ENCODE measurements at regions not wholly inside any gene's neighbourhood (a gene's known extent, or its start where the extent isn't known, plus 50 kb on each side); places are given as distances from the start of the nearest gene placed in this dataset.

GRCh38 chr11:106224172-106224571 lies 146.7 kb downstream of the AASDHPPT start:
- ATAC-seq (no peak), DNase-seq (no peak)
- Mint-ChIP-seq H3K4me3 (no peak overlapping the region), H3K9me3 (peaks cover 19% of the 10 kb centered on the region), H3K27me3 (no peaks in the 10 kb centered on the region), H3K27ac (no peak overlapping the region), H3K36me3 (ENCODE audit: low read depth) (no peaks in the 10 kb centered on the region), H3K4me1 (ENCODE audit: low read depth) (no peaks in the 10 kb centered on the region)
- TF ChIP-seq CTCF (IDR thresholded peaks at IDR 0.05) = no peak
- CTCF ChIA-PET = no interaction called here
- intact Hi-C loops (cut with micrococcal nuclease) = no loop called here
- POLR2A ChIA-PET = no interaction called here

GRCh38 chr11:106228996-106229395 lies 151.5 kb downstream of the AASDHPPT start:
- DNase-seq (no peak), ATAC-seq (no peak)
- Mint-ChIP-seq H3K27ac (no peak overlapping the region), H3K4me3 (no peak overlapping the region), H3K9me3 (peaks cover 13% of the 10 kb centered on the region), H3K4me1 (ENCODE audit: low read depth) (no peaks in the 10 kb centered on the region), H3K36me3 (ENCODE audit: low read depth) (no peaks in the 10 kb centered on the region), H3K27me3 (no peaks in the 10 kb centered on the region)
- intact Hi-C loops (cut with micrococcal nuclease) = no loop called here
- no peak for TF ChIP-seq CTCF (IDR thresholded peaks at IDR 0.05)
- CTCF ChIA-PET = no interaction called here
- POLR2A ChIA-PET = no interaction called here

- TF ChIP-seq CTCF (IDR thresholded peaks at IDR 0.05) = no peak
- Mint-ChIP-seq H3K27me3 (no peaks in the 10 kb centered on the region), H3K4me1 (ENCODE audit: low read depth) (no peaks in the 10 kb centered on the region), H3K4me3 (no peak overlapping the region), H3K36me3 (ENCODE audit: low read depth) (no peaks in the 10 kb centered on the region), H3K9me3 (peaks cover 13% of the 10 kb centered on the region), H3K27ac (no peak overlapping the region)
- DNase-seq = no peak
- ATAC-seq = no peak
- POLR2A ChIA-PET = no interaction called here
- CTCF ChIA-PET = no interaction called here
- intact Hi-C loops (cut with micrococcal nuclease) = no loop called here
Observed at GRCh38 chr11:106231591-106231990, 154.1 kb downstream of the AASDHPPT start.

DNA sequence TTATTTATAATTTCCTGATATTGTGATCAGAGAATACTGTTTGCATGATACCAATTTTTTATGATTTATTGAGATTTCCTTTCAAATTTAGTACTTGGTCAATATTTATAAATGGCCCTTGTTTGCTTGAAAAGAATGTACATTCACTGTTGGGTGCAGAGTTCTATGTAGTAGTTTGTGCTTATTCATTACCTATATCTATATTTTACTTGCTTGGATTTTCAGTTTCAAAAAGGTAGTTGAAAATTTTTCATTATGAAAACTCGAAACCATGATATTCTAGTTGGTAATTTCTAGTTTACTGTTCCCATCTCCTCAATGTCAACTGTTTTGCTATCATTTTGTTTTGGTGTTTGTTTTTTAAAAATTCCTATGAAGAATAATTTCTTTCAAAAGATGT lies 155.7 kb downstream of the AASDHPPT start:
- H3K27me3 Mint-ChIP-seq = peaks cover 1% of the 10 kb centered on the region
- H3K36me3 Mint-ChIP-seq (ENCODE audit: low read depth) = no peaks in the 10 kb centered on the region
- no peak overlapping the region for H3K4me3 Mint-ChIP-seq
- ATAC-seq (no peak), DNase-seq (no peak)
- POLR2A ChIA-PET = no interaction called here
- CTCF ChIA-PET = no interaction called here
- no peak overlapping the region for H3K27ac Mint-ChIP-seq
- TF ChIP-seq CTCF (IDR thresholded peaks at IDR 0.05) = no peak
- intact Hi-C loops (cut with micrococcal nuclease) = no loop called here
- no peaks in the 10 kb centered on the region for H3K4me1 Mint-ChIP-seq (ENCODE audit: low read depth)
- H3K9me3 Mint-ChIP-seq = peaks cover 13% of the 10 kb centered on the region

DNA sequence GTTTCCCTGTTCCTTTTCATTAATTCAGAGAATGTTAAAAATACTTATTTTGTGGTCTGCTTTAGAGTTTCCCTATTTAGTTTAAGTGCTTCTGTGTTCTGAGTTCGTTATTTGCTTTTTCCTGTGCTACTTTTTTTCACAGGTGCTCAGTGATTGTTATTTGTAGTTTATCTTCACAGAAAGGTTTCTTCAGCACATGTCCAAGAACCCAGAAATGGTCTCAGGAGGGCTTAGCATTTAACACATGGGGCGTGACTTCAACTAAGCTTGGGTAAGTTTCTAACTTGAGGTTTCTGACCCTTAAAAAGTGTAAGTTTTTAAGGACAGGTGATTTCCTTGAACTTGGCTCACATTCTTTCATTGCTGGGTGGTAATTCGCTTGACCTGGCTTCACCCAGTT lies 157.3 kb downstream of the AASDHPPT start:
- peaks cover 10% of the 10 kb centered on the region for H3K9me3 Mint-ChIP-seq
- TF ChIP-seq CTCF (IDR thresholded peaks at IDR 0.05) = no peak
- no peaks in the 10 kb centered on the region for H3K36me3 Mint-ChIP-seq (ENCODE audit: low read depth)
- H3K27me3 Mint-ChIP-seq = peaks cover 1% of the 10 kb centered on the region
- no peak overlapping the region for H3K4me3 Mint-ChIP-seq
- no peaks in the 10 kb centered on the region for H3K4me1 Mint-ChIP-seq (ENCODE audit: low read depth)
- no peak for ATAC-seq
- ChIA-PET POLR2A (no interaction called here), CTCF (no interaction called here)
- DNase-seq = no peak
- H3K27ac Mint-ChIP-seq = no peak overlapping the region
- intact Hi-C loops (cut with micrococcal nuclease) = no loop called here

Measured in activated CD8-positive, alpha-beta T cell treated with anti-CD3 and anti-CD28 coated beads for 36 hours (primary cell).